NOMO-1 treated with dmso at 0.1 percent for 144 hours (cell line): ENCODE measurements at regions not wholly inside any gene's neighbourhood (a gene's known extent, or its start where the extent isn't known, plus 50 kb on each side); places are given as distances from the start of the nearest gene placed in this dataset.

ENCODE experiments used
- DNase-seq: peaks from one replicate; lab custom pipeline; 2025; ENCODE audit not compliant: unreplicated experiment; lab: John Stamatoyannopoulos, UW

- DNase-seq: no peak
These were observed 1404.0 kb downstream of the AACS start for GRCh38 chr12:126469211-126469610.

GRCh38 chr12:126474703-126475102, 1409.5 kb downstream of the AACS start:
- DNase-seq: no peak

GRCh38 chr12:126480451-126480850, 1415.2 kb downstream of the AACS start:
- DNase-seq: no peak

GRCh38 chr12:126481688-126482087, 1416.5 kb downstream of the AACS start:
- no peak for DNase-seq

- no peak for DNase-seq
These were observed 1417.1 kb downstream of the AACS start for GRCh38 chr12:126482238-126482889.

- no peak for DNase-seq
These were observed 1418.2 kb downstream of the AACS start for GRCh38 chr12:126483145-126484068.

GRCh38 chr12:126487431-126487980, 1422.3 kb downstream of the AACS start:
- no peak for DNase-seq

GRCh38 chr12:126488806-126489205, 1423.6 kb downstream of the AACS start:
- DNase-seq: no peak

GRCh38 chr12:126492181-126492580, 1426.9 kb downstream of the AACS start:
- DNase-seq: no peak

GRCh38 chr12:126493366-126494108, 1428.3 kb downstream of the AACS start:
- no peak for DNase-seq

- DNase-seq: no peak
These were observed 1431.0 kb downstream of the AACS start for GRCh38 chr12:126496201-126496600.

- DNase-seq: no peak
These were observed 1441.4 kb downstream of the AACS start for GRCh38 chr12:126506426-126507182.

- no peak for DNase-seq
These were observed 1442.0 kb downstream of the AACS start for GRCh38 chr12:126507231-126507630.

- DNase-seq: no peak
These were observed 1444.3 kb downstream of the AACS start for GRCh38 chr12:126509572-126509971.

GRCh38 chr12:126510630-126511029, 1445.4 kb downstream of the AACS start:
- DNase-seq: no peak

GRCh38 chr12:126512916-126513913, 1448.0 kb downstream of the AACS start:
- no peak for DNase-seq

GRCh38 chr12:126518596-126519200, 1453.5 kb downstream of the AACS start:
- DNase-seq: no peak

- DNase-seq: no peak
These were observed 1454.6 kb downstream of the AACS start for GRCh38 chr12:126519833-126520232.

- no peak for DNase-seq
These were observed 1458.7 kb downstream of the AACS start for GRCh38 chr12:126523891-126524290.
